ENCODE measurements at regions not wholly inside any gene's neighbourhood (a gene's known extent, or its start where the extent isn't known, plus 50 kb on each side); places are given as distances from the start of the nearest gene placed in this dataset.

DNA sequence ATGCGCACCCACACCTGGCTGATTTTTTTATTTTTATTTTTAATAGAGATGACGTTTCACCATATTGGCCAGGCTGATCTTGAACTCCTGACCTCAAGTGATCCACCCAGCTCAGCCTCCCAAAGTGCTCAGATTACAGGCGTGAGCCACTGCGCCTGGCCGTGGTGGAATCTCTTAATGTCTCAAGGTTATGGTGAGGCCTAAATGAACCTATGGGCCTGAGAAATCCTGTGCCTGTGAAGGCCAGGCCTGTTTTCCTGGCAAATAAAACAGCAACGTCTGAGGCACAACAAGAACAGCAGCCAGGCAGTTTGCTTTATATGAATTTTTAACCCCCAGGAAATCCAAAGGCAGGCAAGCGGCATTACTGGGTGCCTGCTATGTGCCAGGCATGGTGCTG, 297.5 kb upstream of the ZMIZ1 start:
- no peak overlapping the region for H3K4me3 ChIP-seq (ENCODE audit: low read depth, low read length)
- TF ChIP-seq, protein P1, sequence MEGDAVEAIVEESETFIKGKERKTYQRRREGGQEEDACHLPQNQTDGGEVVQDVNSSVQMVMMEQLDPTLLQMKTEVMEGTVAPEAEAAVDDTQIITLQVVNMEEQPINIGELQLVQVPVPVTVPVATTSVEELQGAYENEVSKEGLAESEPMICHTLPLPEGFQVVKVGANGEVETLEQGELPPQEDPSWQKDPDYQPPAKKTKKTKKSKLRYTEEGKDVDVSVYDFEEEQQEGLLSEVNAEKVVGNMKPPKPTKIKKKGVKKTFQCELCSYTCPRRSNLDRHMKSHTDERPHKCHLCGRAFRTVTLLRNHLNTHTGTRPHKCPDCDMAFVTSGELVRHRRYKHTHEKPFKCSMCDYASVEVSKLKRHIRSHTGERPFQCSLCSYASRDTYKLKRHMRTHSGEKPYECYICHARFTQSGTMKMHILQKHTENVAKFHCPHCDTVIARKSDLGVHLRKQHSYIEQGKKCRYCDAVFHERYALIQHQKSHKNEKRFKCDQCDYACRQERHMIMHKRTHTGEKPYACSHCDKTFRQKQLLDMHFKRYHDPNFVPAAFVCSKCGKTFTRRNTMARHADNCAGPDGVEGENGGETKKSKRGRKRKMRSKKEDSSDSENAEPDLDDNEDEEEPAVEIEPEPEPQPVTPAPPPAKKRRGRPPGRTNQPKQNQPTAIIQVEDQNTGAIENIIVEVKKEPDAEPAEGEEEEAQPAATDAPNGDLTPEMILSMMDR (IDR thresholded peaks at IDR 0.05; ENCODE audit: low read depth, low read length) = no peak

DNA sequence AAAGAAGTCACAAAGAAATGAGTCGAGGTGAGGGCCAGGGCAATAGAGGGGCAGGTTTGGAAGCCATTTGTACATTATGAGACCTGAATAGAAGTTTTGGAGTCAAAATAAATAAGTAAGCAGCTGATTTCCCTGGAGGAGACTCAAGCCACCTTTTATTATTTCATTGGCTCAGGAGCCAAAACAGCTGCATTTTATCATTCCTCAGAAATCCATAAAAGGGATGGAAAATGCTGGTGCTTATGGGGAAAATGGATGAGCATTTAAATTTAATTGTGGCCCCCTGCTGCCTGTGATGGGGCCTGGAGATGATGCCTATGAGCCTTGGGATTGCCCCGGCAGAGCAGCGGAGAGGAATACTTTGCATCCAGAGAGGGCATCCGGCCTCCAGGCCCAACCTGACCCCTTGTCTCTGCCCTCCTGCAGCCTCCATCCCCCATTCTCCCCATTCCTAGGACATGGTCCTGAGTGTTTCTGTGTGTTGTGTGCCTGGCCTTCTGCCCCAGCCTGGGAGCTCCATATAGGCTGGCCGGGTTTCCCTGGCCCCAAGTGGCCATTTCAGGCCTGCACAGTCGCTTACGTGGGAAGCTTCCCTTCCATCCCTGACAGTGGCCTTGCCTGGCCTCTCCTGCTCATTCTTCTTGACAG, 296.8 kb upstream of the ZMIZ1 start:
- no peak overlapping the region for H3K4me3 ChIP-seq (ENCODE audit: low read depth, low read length)
- TF ChIP-seq, protein P1 (IDR thresholded peaks at IDR 0.05; ENCODE audit: low read depth, low read length) = no peak

DNA sequence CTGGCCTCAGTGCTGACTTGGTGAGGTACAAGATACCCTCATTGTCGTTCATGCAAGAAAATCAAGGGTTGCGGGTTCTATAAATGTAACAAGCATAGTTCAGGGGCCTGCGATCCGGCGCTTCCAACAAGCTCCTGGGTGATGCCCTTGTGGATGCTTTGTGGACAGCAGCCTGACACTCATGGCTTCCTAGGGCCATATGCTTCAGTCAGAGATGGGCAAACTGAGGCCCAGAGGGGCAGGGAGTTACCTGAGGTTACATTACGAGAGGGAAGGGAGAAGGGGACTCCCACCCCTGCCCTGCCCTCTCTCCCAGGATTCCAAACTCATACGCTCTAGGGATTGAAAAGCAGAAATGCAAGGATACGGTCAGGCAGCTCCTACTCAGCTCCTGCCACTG, 296.3 kb upstream of the ZMIZ1 start:
- no peak overlapping the region for H3K4me3 ChIP-seq (ENCODE audit: low read depth, low read length)
- TF ChIP-seq, protein P1 (IDR thresholded peaks at IDR 0.05; ENCODE audit: low read depth, low read length) = no peak

DNA sequence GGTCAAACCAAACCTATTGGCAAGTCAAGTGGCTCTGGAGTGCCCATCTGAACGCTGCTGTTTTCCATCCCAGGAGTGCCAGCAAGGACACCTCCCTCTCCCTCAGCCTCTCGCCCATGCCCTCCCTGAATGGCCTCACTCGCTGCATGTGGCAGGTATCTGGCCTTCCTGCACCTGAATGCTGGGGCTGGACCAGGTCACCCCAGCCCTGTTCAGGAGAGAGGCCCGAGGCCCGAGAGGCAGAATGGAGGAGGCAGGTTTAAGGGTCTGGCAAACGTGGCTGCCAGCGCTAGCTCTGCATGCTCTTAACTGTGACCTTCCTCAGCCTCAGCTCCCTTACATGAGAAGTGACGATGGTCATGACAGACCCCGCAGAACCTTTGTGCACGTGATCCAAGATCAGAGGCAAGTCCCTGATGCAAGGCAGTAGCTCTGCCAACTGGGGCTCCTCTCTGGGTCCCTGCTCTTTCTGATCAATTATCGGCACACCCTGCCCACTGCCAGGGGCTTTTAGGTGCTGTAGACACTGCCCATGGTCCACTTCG, 295.7 kb upstream of the ZMIZ1 start:
- TF ChIP-seq, protein P1 (IDR thresholded peaks at IDR 0.05; ENCODE audit: low read depth, low read length) = no peak
- H3K4me3 ChIP-seq (ENCODE audit: low read depth, low read length) = no peak overlapping the region

DNA sequence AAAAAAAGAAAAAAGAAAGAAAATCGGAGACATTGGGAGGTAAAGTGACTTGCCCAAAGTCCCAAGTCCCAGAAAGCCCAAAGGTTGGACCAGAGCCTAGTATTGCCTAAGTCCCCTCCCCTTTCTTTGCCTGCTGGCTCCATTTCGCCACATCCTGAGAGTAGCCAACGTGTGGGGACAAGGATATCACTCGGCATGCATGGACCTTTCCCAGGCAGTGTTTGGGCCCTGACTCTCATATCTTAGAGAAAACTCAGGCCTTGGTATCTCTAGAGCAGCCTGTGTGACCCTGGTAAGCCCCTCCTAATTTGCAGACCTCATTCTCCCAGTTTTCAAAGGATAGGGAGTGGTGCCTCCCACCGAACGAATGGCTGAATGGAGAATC, 294.2 kb upstream of the ZMIZ1 start:
- no peak overlapping the region for H3K4me3 ChIP-seq (ENCODE audit: low read depth, low read length)
- TF ChIP-seq, protein P1 (IDR thresholded peaks at IDR 0.05; ENCODE audit: low read depth, low read length) = no peak

DNA sequence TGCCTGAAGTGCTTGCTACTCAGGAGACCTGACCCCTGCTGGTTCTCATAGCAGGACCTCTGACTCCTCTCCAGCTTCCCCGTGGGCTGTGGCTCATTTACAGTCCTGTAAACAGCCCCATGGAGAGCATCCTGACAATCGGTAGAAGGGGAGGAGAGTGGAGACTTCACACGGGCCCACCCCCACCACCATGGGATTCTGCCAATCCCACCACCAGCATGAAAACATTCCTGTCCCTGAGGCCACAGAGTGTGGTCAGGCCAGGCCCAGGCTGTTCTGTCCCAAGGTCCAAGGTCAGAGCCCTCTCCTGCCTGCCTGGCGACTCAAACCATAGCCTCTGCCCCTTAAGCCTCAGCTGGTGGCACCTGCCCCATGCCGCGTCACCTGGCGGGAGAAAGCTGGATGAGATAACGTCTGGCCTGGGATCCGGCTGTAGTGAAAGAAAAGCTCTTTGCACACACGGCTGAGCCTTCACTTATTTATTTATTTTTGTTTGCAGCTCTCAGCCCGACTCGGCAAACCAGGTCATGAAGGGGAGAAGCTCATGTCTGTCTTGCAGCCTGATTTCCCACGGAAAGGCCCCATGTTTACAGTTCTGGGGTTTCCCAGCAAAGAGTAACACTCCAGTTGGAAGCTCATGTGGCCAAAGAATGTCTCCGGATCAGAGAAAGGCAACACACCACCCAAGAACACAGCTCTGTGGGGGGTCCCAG, 293.6 kb upstream of the ZMIZ1 start:
- no peak overlapping the region for H3K4me3 ChIP-seq (ENCODE audit: low read depth, low read length)
- TF ChIP-seq, protein P1 (IDR thresholded peaks at IDR 0.05; ENCODE audit: low read depth, low read length) = no peak

DNA sequence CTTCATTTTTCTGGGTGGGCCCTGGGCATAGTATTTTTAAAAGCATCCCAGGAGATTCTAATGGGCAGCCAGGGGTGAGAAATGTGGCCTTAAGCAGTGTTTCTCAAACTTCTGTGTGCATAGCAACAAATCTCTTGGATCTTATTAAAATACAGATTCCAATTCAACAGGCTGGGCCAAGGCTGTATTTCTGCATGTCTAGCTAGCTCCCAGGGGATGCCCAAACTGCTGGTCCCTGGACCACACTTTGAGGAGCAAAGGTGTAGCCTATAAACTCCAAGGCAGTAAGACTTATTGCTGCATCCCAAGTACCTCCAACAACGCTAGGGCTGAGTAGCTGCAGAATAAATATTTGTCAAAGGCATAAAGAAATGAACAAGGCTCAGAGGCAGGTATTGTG, 292.9 kb upstream of the ZMIZ1 start:
- no peak overlapping the region for H3K4me3 ChIP-seq (ENCODE audit: low read depth, low read length)
- TF ChIP-seq, protein P1 (IDR thresholded peaks at IDR 0.05; ENCODE audit: low read depth, low read length) = no peak
